ENCODE measurements at regions not wholly inside any gene's neighbourhood (a gene's known extent, or its start where the extent isn't known, plus 50 kb on each side); places are given as distances from the start of the nearest gene placed in this dataset.

GRCh38 chr12:89237763-89238162 is 114.5 kb downstream of the DUSP6 start:
- no peak overlapping the region for H3K27ac ChIP-seq (ENCODE audit: low read length)
- no peak overlapping the region for H3K4me2 ChIP-seq (ENCODE audit: low read depth, low read length)
- H2AFZ ChIP-seq (ENCODE audit: low read length), result no peak overlapping the region
- no peaks in the 10 kb centered on the region for H3K9me2 ChIP-seq (replicated peaks; ENCODE audit: insufficient read depth, low read length)
- H3K9ac ChIP-seq (ENCODE audit: low read length), result no peak overlapping the region
- H3K4me1 ChIP-seq (ENCODE audit: low read length), result peaks cover 29% of the 10 kb centered on the region
- no peaks in the 10 kb centered on the region for H4K20me1 ChIP-seq (ENCODE audit: insufficient read depth, low read length)
- TF ChIP-seq EZH2 (optimal IDR thresholded peaks at IDR 0.05; ENCODE audit: low read depth, low read length) (no peak), CTCF (IDR thresholded peaks at IDR 0.05; ENCODE audit: low read length) (no peak), EZH2phosphoT487 (IDR thresholded peaks at IDR 0.05; ENCODE audit: low read length) (no peak)
- no peaks in the 10 kb centered on the region for H3K36me3 ChIP-seq (replicated peaks; ENCODE audit: insufficient read depth, low read length)
- DNase-seq, result no peak
- no peaks in the 10 kb centered on the region for H3K27me3 ChIP-seq (replicated peaks; ENCODE audit: insufficient read depth, low read length)
- H3F3A ChIP-seq (ENCODE audit: insufficient read depth, low read length), result no peaks in the 10 kb centered on the region
- H3K9me3 ChIP-seq (replicated peaks; ENCODE audit: insufficient read depth, low read length), result no peaks in the 10 kb centered on the region
- no peaks in the 10 kb centered on the region for H3K79me2 ChIP-seq (ENCODE audit: low read length)
- H3K4me3 ChIP-seq (ENCODE audit: low read length), result no peak overlapping the region

GRCh38 chr12:89236748-89237383 is 115.4 kb downstream of the DUSP6 start:
- H2AFZ ChIP-seq (ENCODE audit: low read length), result no peak overlapping the region

GRCh38 chr12:89236237-89236636 is 116.1 kb downstream of the DUSP6 start:
- Histone ChIP-seq H4K20me1 (ENCODE audit: insufficient read depth, low read length) (no peaks in the 10 kb centered on the region), H3K27me3 (replicated peaks; ENCODE audit: insufficient read depth, low read length) (no peaks in the 10 kb centered on the region), H3K4me1 (ENCODE audit: low read length) (peaks cover 37% of the 10 kb centered on the region), H3K4me3 (ENCODE audit: low read length) (no peak overlapping the region), H3F3A (ENCODE audit: insufficient read depth, low read length) (no peaks in the 10 kb centered on the region), H3K27ac (ENCODE audit: low read length) (no peak overlapping the region), H3K4me2 (ENCODE audit: low read depth, low read length) (no peak overlapping the region), H3K9me2 (replicated peaks; ENCODE audit: insufficient read depth, low read length) (no peaks in the 10 kb centered on the region), H2AFZ (ENCODE audit: low read length) (no peak overlapping the region), H3K9ac (ENCODE audit: low read length) (no peak overlapping the region), H3K9me3 (replicated peaks; ENCODE audit: insufficient read depth, low read length) (no peaks in the 10 kb centered on the region), H3K79me2 (ENCODE audit: low read length) (no peaks in the 10 kb centered on the region), H3K36me3 (replicated peaks; ENCODE audit: insufficient read depth, low read length) (no peaks in the 10 kb centered on the region)
- DNase-seq, result no peak
- TF ChIP-seq EZH2phosphoT487 (IDR thresholded peaks at IDR 0.05; ENCODE audit: low read length), result no peak
- TF ChIP-seq CTCF (IDR thresholded peaks at IDR 0.05; ENCODE audit: low read length), result no peak
- TF ChIP-seq EZH2 (optimal IDR thresholded peaks at IDR 0.05; ENCODE audit: low read depth, low read length), result no peak

More at GRCh38 chr12:89236748-89237383, 115.4 kb downstream of the DUSP6 start:
- H3K4me1 ChIP-seq (ENCODE audit: low read length), result peaks cover 31% of the 10 kb centered on the region
- no peak for TF ChIP-seq EZH2phosphoT487 (IDR thresholded peaks at IDR 0.05; ENCODE audit: low read length)
- TF ChIP-seq EZH2 (optimal IDR thresholded peaks at IDR 0.05; ENCODE audit: low read depth, low read length), result no peak
- no peak for TF ChIP-seq CTCF (IDR thresholded peaks at IDR 0.05; ENCODE audit: low read length)
- no peak overlapping the region for H3K9ac ChIP-seq (ENCODE audit: low read length)
- H3K36me3 ChIP-seq (replicated peaks; ENCODE audit: insufficient read depth, low read length), result no peaks in the 10 kb centered on the region
- H3K9me3 ChIP-seq (replicated peaks; ENCODE audit: insufficient read depth, low read length), result no peaks in the 10 kb centered on the region
- no peak overlapping the region for H3K4me3 ChIP-seq (ENCODE audit: low read length)
- no peak for DNase-seq
- H3K79me2 ChIP-seq (ENCODE audit: low read length), result no peaks in the 10 kb centered on the region
- H3F3A ChIP-seq (ENCODE audit: insufficient read depth, low read length), result no peaks in the 10 kb centered on the region
- no peaks in the 10 kb centered on the region for H4K20me1 ChIP-seq (ENCODE audit: insufficient read depth, low read length)
- no peak overlapping the region for H3K4me2 ChIP-seq (ENCODE audit: low read depth, low read length)
- no peak overlapping the region for H3K27ac ChIP-seq (ENCODE audit: low read length)
- no peaks in the 10 kb centered on the region for H3K9me2 ChIP-seq (replicated peaks; ENCODE audit: insufficient read depth, low read length)
- no peaks in the 10 kb centered on the region for H3K27me3 ChIP-seq (replicated peaks; ENCODE audit: insufficient read depth, low read length)

Data from MM.1S (cell line).